Subcutaneous abdominal adipose tissue (tissue), 5 donors: ENCODE measurements at regions not wholly inside any gene's neighbourhood (a gene's known extent, or its start where the extent isn't known, plus 50 kb on each side); places are given as distances from the start of the nearest gene placed in this dataset.

Experiments
- H3K27ac ChIP-seq: one replicate; pipeline ENCODE4 v1.7.0; 2013; ENCODE audit warnings: low read depth, mild to moderate bottlenecking, inconsistent platforms, low read length, moderate library complexity
- H3K27me3 ChIP-seq, 5 donors: one replicate each; pipeline ENCODE4 v1.7.0; 2013; ENCODE audit warnings: low read length in 5 of 5, inconsistent platforms in 1 of 5; ENCODE audit not compliant: control insufficient read depth in 5 of 5, insufficient read depth in 4 of 5
- H3K36me3 ChIP-seq, 5 donors: one replicate each; pipeline ENCODE4 v1.7.0; 2013; ENCODE audit warnings: low read length in 5 of 5; ENCODE audit not compliant: control insufficient read depth in 5 of 5, insufficient read depth in 5 of 5
- H3K4me1 ChIP-seq, 5 donors: one replicate each; pipeline ENCODE4 v1.7.0; 2013; ENCODE audit warnings: low read length in 5 of 5, mild to moderate bottlenecking in 3 of 5, moderate library complexity in 1 of 5; ENCODE audit not compliant: control insufficient read depth in 5 of 5, insufficient read depth in 5 of 5
- H3K4me3 ChIP-seq, 5 donors: one replicate each; pipeline ENCODE4 v1.7.0; 2013; ENCODE audit warnings: low read length in 5 of 5, low read depth in 1 of 5
- H3K9ac ChIP-seq, 5 donors: one replicate each; pipeline ENCODE4 v1.7.0; 2013; ENCODE audit warnings: low read length in 5 of 5, mild to moderate bottlenecking in 4 of 5, moderate library complexity in 3 of 5
- H3K9me3 ChIP-seq, 5 donors: one replicate each; pipeline ENCODE4 v1.7.0; 2013; ENCODE audit warnings: low read length in 5 of 5; ENCODE audit not compliant: control insufficient read depth in 5 of 5
- donor health status: healthy.
- donor health status: healthy.
- donor health status: healthy.
- donor health status: healthy.
- donor health status: healthy.

DNA sequence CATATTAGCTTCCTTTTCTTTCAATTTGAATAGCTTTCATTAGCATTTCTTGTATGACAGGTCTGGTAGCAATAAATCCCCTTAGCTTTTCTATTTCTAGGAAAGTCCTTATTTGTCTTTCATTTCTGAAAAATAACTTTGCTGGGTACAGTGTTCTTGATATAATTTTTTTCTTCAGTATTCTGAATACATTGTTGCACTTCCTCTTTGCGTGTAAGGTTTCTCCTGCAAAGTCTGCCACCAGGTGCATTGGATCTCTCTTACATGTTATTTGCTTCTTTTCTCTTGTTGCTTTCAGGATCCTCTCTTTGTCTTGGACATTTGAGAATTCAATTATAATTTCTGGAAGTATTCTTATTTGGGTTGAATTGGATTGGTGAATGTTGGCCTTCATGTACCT, 663.7 kb downstream of the GRXCR1 start:
- Histone ChIP-seq H3K27ac (no peak overlapping the region), H3K4me1 (no peaks in the 10 kb centered on the region), H3K27me3 (peaks cover 0 to 2% (median 0%) of the 10 kb centered on the region in 5 donors), H3K4me3 (no peak overlapping the region), H3K9ac (no peak overlapping the region), H3K9me3 (peaks cover 0 to 7% (median 3%) of the 10 kb centered on the region in 5 donors), H3K36me3 (no peaks in the 10 kb centered on the region)

DNA sequence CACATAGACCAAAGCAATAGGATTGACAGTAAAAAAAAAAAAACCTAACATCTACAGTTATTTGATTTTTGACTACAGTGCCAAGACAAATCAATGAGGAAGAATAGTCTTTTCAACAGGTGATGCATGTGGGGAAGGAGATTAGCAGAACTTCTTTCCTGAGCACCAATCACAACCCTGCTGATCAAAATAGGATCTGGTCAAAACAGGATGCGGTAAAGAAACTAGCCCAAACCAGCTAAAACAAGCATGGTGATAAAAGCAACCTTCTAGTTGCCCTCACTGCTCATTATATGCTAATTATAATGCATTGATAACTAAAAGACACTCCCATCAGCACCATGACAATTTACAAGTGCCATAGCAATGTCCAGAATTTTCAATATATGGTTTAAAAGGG, 667.5 kb downstream of the GRXCR1 start:
- Histone ChIP-seq H3K4me1 (no peaks in the 10 kb centered on the region), H3K27me3 (peaks cover 0 to 2% (median 0%) of the 10 kb centered on the region in 5 donors), H3K36me3 (no peaks in the 10 kb centered on the region), H3K9ac (no peak overlapping the region), H3K27ac (no peak overlapping the region), H3K9me3 (peaks cover 0 to 3% (median 0%) of the 10 kb centered on the region in 5 donors), H3K4me3 (no peak overlapping the region)

DNA sequence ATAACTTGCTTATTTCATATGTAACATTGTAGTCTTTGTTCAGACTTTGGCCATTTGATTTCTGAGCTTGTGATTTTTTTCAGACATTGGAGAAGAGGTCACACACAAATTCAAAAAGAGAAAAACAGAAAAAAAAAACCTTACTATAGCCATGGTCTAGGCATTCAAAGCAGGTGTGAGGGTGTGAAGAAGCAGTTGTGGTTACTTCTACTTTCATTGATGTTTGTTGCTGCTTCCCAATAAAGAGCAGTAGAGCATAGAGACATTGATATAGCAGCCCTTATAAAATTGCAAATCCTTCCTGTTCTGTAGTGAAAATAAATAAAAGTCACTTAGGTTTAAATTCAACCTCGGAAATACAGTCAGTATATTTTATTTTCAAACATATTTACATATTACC, 671.6 kb downstream of the GRXCR1 start:
- Histone ChIP-seq H3K27ac (no peak overlapping the region), H3K9me3 (no peaks in the 10 kb centered on the region), H3K9ac (no peak overlapping the region), H3K36me3 (no peaks in the 10 kb centered on the region), H3K4me3 (no peak overlapping the region), H3K4me1 (no peaks in the 10 kb centered on the region), H3K27me3 (no peaks in the 10 kb centered on the region)

DNA sequence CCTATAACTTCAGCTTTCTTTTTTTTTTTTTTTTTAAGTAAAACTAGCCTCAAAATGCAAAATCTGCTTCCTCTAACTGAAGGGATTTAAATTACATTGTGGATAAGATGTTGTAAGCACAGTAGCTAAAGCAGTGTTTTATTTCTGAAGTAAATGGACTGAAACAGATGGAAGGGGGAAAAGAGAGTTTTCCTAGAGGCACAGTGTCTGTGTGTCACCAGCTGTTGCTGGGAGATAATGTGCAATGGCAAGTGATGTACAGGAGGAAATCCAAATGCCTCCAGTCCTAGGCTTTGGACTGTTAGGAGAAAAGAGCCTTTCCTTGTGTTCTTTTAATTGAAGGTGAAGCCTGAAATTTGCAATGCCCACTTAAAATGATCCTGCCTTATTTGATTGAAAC, 672.1 kb downstream of the GRXCR1 start:
- no peak overlapping the region for H3K4me3 ChIP-seq
- no peaks in the 10 kb centered on the region for H3K36me3 ChIP-seq
- no peaks in the 10 kb centered on the region for H3K27me3 ChIP-seq
- H3K4me1 ChIP-seq: no peaks in the 10 kb centered on the region
- no peaks in the 10 kb centered on the region for H3K9me3 ChIP-seq
- H3K9ac ChIP-seq: no peak overlapping the region
- no peak overlapping the region for H3K27ac ChIP-seq

DNA sequence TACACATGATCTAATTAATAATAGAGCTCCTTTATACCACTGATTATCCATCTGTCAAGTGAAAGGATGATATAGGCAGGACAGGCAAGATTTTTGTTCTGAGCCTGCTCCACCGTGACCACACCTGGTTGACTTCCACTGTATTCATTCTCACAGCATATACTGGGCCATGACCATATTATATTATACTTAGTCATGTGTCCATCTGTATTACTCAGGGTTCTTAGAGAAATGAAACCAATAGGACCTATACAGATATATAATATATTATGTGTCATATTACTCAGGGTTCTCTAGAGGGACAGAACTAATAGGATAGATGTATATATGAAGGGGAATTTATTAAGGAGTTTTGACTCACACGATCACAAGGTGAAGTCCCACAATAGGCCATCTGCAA, 675.1 kb downstream of the GRXCR1 start:
- Histone ChIP-seq H3K36me3 (no peaks in the 10 kb centered on the region), H3K9me3 (no peaks in the 10 kb centered on the region), H3K9ac (no peak overlapping the region), H3K27me3 (no peaks in the 10 kb centered on the region), H3K4me3 (no peak overlapping the region), H3K27ac (no peak overlapping the region), H3K4me1 (no peaks in the 10 kb centered on the region)

DNA sequence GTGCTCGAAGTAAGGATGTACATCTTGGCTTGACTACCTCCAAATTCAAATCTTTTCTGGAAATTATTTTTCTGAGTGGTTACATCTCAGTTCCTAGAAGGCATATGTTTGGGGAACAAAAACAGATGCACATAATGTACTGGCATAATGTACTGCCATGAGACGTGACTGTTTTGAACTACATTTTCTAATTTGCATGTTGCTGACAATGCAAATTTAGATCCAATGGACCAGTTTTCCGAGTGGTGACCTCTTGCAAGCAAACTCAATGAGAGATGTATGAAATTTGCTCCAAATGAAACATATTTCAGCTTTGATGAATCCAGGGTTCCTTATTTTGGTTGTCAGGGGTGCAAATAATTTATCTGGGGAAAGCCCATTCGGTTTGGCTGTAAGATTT, 694.3 kb downstream of the GRXCR1 start:
- Histone ChIP-seq H3K9ac (no peak overlapping the region), H3K36me3 (no peaks in the 10 kb centered on the region), H3K4me3 (no peak overlapping the region), H3K9me3 (peaks cover 0 to 3% (median 0%) of the 10 kb centered on the region in 5 donors), H3K4me1 (no peaks in the 10 kb centered on the region), H3K27me3 (no peaks in the 10 kb centered on the region), H3K27ac (no peak overlapping the region)

DNA sequence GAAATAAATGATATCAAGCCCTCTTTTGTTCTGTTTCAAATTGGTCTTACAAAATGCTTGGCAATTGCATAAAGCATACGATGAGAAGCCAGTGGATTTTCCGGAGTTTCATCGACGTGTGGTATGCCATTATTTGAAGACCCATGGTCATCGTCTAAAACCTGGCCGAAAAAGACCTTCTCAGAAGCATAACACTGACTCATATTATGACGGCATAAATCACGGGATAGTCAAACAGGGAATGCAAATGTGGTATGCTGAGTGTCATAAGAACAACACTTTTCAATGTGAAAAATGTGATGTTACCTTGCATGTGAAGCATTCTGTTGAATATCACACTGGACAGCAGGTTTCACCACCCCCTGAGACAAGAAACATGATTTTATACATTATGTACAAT, 695.2 kb downstream of the GRXCR1 start:
- H3K4me3 ChIP-seq: no peak overlapping the region
- no peaks in the 10 kb centered on the region for H3K27me3 ChIP-seq
- peaks cover 0 to 3% (median 0%) of the 10 kb centered on the region in 5 donors for H3K9me3 ChIP-seq
- H3K27ac ChIP-seq: no peak overlapping the region
- H3K4me1 ChIP-seq: no peaks in the 10 kb centered on the region
- H3K36me3 ChIP-seq: no peaks in the 10 kb centered on the region
- H3K9ac ChIP-seq: no peak overlapping the region

DNA sequence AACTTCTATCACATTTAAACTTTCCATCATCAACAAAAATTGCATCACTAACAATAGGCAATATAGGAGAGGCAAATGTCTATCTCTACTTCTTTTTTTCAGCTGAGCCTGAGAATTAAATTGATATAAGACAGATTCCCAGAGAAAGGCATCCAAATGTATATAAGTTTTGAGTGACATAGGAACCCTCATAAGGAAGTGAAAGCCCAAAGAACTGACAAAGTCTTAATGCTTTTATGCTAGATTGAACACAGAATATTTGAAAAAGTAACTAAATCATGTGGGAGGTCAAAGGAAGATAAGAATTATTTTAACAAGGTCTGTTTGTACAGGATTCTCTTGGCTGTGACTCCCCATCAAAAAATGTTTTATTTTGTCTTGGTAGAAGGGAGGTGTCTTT, 714.9 kb downstream of the GRXCR1 start:
- no peaks in the 10 kb centered on the region for H3K36me3 ChIP-seq
- H3K4me1 ChIP-seq: no peaks in the 10 kb centered on the region
- no peak overlapping the region for H3K4me3 ChIP-seq
- no peak overlapping the region for H3K9ac ChIP-seq
- H3K9me3 ChIP-seq: peaks cover 0 to 2% (median 0%) of the 10 kb centered on the region in 5 donors
- no peak overlapping the region for H3K27ac ChIP-seq
- H3K27me3 ChIP-seq: no peaks in the 10 kb centered on the region

DNA sequence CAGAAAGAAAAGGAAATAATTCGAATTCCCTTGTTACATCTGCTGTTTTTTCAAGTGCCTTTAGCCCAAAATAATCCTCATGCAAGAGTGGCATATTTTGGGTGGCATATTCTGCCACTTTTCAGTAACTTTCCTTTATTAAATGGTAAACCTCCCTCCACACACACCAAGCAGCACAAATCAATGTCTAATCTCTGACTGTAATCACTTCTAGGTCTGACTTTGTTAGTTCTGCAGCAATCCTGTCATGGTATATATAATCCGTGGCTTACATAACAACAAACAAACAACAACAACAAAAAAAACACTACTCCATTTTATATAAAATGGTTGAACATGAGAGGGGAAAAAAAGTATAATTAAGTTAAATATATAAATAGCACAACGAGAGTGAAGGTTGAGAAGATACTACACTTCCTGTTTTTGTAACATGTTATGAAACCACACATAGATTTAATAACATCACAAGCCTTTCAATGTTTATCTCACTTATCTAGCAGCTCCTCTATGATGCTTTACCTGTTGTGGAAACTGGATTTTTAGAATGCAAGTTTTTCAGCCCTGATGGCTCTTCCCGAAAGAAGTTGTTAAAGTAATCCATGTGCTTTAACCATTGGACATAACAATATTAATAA, 715.4 kb downstream of the GRXCR1 start:
- no peaks in the 10 kb centered on the region for H3K27me3 ChIP-seq
- no peak overlapping the region for H3K9ac ChIP-seq
- no peak overlapping the region for H3K27ac ChIP-seq
- no peaks in the 10 kb centered on the region for H3K36me3 ChIP-seq
- no peak overlapping the region for H3K4me3 ChIP-seq
- H3K9me3 ChIP-seq: peaks cover 0 to 2% (median 0%) of the 10 kb centered on the region in 5 donors
- H3K4me1 ChIP-seq: no peaks in the 10 kb centered on the region

DNA sequence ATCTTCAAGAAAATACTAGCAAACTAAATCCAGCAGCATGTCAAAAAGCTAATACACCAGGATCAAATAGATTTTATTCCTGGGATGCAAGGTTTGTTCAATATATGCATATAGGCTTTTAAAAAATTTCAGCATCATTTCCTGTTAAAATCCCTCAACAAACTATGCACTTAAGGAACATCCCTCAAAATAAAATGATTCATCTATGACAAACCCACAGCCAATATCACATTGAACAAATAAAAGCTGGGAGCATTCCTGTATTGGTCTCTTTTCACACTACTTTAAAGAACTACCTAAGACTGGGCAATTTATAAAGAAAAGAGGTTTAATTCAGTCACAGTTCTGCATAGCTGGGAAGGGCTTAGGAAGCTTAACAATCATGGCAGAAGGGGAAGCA, 726.7 kb downstream of the GRXCR1 start:
- Histone ChIP-seq H3K36me3 (no peaks in the 10 kb centered on the region), H3K4me1 (no peaks in the 10 kb centered on the region), H3K9me3 (peaks cover 0 to 5% (median 0%) of the 10 kb centered on the region in 5 donors), H3K4me3 (no peak overlapping the region), H3K9ac (no peak overlapping the region), H3K27me3 (no peaks in the 10 kb centered on the region), H3K27ac (no peak overlapping the region)
